GM18868 (cell line): ENCODE measurements at regions not wholly inside any gene's neighbourhood (a gene's known extent, or its start where the extent isn't known, plus 50 kb on each side); places are given as distances from the start of the nearest gene placed in this dataset.

ENCODE experiments used
- ATAC-seq: cut with Tn5 transposase; IDR thresholded peaks from one replicate; pipeline ENCODE4 v1.9.1; 2021; ENCODE audit warnings: mild to moderate bottlenecking, moderate library complexity; ENCODE audit not compliant: unreplicated experiment

GRCh38 chr1:115426231-115426771 lies 88.3 kb upstream of the NGF start:
- ATAC-seq, result no peak

DNA sequence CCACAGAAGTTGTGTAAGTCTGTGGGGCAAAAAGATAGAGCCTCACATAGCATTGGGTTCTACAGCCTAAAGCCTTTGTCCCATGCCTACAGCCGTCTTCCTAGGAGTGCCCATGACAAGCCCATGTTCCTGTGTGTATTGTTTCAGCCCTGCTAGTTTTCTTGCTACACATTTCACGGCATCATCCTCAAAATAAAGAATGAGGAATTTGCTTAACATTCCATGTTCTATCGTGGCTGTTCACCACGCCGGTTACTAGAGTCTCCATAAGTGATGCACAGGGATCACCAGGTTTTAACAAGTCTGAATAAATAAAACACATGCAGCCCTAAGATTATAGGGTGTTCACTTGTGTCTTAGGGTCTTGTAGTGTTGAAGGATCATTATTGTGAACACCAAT lies 87.4 kb upstream of the NGF start:
- no peak for ATAC-seq

DNA sequence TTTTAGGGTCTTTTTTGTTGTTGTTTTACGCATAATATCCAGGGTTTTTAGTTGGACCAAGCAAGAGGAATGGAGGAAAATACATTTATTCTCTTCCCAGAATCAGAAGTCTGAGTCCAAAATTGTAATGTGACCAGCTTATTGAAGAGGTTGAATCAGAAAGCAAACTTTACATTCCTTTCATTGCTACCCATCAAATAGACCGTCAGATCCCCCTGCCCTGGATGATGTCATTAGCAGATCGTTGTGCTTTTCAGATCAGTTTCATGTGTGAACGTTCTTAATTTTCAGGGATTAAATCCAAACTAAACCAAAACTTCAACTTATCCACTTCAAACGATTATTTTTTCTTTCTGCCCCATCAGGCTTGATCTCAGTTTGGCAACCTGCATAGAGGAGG lies 85.7 kb upstream of the NGF start:
- ATAC-seq, result no peak

GRCh38 chr1:115419571-115419970 lies 81.5 kb upstream of the NGF start:
- no peak for ATAC-seq

DNA sequence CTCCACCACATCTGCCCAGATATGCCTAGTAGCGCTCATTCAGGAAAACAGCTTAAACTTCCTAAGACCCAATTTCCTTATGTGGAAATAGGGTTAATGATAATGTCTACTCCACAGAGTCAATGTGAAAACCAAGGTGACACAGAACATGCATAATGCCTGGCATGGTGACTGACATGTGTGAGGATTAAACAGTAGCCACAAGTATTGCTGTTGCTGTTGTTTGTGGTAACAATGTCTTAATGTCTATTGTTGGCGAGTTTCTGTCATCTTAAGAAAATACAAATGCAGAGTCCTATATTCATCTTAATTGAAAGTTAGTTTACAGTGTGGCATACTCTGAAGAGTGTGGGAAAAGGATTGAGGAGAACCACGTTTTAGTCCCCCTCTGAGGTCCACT lies 75.6 kb upstream of the NGF start:
- no peak for ATAC-seq

DNA sequence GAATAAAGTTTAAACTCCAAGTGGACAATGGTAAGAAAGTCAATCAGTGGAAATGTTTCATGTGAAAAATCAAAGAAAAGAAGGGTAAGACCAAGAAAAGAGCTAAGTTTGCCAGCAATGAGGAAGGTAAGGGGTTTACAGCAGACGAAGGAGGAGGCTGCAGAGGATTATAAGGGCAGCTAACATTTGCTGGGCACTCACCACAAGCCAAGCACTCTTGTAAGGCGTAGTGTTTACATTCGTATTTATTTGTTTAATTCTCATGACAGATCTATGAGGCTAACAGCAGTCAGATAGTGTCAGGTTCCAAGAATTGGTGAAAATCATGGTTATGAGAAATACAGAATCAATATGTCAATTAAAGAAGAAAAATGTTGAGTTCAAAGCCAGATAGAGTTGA lies 75.2 kb upstream of the NGF start:
- ATAC-seq, result no peak

- no peak for ATAC-seq
These were observed 74.7 kb upstream of the NGF start for GRCh38 chr1:115412733-115413132.

DNA sequence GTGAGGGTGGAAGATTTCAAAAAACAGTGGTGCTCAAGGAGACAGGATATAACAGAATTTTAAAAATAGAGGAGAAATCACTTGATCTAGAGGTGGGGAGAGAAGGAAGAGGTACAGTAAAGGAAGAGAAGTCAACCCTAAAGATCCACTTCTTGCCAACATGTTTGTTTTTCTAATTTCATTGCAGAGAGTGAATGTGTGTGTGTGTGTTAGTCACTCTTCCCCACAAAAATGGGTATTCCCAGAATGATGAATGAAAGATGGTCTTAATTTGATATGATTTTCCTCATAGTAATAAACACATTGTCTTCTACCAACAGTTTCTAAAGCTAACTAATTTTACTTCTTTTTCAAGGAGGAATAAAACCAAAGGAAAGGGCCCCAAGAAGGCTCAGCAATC lies 74.2 kb upstream of the NGF start:
- ATAC-seq, result no peak

DNA sequence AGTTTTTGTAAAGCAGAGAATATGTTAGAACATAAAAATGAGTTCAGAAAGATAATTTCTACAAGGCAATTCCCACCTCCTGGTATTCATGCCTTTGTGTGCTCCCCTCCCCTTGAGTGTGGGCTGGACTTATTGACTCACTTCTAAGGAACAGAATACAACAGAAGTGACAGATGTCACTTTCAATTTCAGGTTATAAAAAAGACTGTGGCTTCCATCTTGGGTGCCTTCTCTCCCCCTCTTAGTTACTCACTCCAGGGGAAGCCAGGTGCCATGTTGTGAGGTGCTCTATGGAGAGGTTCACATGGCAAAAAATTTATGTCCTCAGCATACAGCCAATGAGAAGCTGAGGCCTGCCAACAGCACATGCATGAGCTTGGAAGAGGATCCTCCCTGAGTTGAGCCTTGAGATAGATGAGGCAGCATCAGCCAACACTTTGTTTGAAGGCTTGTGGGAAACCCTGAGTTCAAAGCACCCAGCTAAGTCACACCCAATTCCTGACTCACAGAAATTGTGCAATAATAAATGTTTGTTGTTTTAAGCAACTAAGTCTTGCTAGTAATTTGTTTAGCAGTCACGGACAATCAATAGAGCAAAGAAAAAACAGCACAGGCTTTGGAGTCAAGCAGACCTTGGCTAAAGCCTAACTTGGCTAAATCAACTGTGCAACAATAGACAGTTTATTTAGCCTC lies 73.5 kb upstream of the NGF start:
- no peak for ATAC-seq

- no peak for ATAC-seq
These were observed 71.3 kb upstream of the NGF start for GRCh38 chr1:115409094-115410015.

GRCh38 chr1:115408533-115408932 lies 70.5 kb upstream of the NGF start:
- no peak for ATAC-seq

DNA sequence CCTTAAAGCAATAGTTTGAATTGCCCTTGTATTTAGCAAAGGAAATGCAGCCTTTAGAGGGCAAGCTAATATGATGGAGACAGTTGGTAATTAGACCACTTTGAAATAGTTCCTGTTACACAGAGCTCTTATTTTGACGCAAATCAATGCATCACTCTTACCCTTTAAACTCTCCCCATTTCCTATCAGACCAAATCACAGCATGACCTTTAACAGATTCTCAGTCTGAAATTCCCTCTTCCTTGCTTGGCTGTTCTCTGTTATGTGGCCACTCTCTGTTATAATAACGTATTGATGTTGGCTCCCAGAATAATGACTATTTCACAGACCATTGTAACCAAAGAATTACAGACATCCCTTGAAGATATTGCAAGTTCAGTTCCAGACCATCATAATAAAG lies 66.9 kb upstream of the NGF start:
- ATAC-seq, result no peak

DNA sequence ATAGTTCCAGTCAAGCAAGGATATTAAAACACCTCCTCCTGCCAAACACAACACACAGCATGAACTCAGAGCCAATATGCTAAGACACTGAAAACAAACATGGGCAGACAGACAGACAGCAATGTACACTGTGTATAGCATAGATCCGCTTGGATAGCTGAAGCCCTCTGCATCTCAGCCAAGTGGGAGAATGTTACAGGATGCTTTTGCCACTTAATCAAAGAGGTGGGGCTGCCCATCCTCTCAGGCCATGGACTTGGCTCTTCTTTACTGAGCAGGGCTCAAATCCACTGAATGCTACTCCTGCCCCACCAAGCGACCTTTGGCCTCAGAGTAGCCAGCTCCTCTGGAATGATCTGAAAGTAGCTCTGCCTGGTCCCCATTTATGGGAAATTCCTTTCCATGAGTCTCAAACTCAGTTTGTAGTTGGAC lies 64.7 kb upstream of the NGF start:
- ATAC-seq, result no peak

GRCh38 chr1:115401676-115402075 lies 63.6 kb upstream of the NGF start:
- no peak for ATAC-seq

DNA sequence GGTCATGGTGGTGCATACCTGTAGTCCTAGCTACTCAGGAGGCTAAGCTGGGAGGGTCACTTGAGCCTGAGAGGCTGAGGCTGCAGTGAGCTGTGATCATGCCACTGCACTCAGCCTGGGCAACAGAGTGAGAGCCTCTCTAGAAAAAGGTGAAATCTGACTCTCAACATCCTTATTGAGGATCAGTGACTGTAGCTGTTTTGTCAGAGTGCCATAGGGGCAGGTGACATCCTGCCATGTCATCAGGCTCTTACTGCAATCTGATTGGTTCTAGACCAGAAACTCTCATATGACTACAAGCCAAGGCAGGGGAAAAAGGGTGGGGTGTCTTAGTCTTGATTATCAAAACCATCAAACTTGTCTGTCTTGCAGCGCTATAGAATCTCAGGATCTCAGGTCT lies 62.8 kb upstream of the NGF start:
- no peak for ATAC-seq

- no peak for ATAC-seq
These were observed 62.4 kb upstream of the NGF start for GRCh38 chr1:115400426-115400825.

DNA sequence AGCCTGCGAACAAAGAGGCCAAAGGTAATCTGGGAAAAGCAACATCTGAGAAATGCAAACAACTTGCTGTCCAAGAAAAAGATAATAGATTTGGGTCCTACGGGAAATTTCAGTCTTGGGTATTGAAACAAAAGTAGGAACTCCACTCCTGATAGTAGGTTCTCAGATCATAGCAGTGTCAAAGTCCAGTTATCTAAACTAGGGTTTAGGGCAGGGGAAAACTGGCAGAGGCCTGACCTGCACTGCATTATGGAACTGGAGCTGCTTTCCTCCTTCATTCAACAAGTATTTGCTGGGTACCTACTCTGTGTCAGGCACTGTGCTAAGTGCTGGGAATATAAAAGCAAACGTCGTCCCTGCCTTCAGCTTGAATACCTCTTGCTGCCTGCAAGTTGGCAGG lies 60.7 kb upstream of the NGF start:
- no peak for ATAC-seq
